ENCODE measurements at regions not wholly inside any gene's neighbourhood (a gene's known extent, or its start where the extent isn't known, plus 50 kb on each side); places are given as distances from the start of the nearest gene placed in this dataset.
"Not testable (repeated sequence)": the region's sequence is repeated elsewhere in the genome, so short reads cannot be mapped to it uniquely, and the experiment has no call there.

- DNase-seq = no peak
Observed at GRCh38 chr7:68207676-68208075, 1211.0 kb downstream of the TYW1 start.

- DNase-seq = no peak
Observed at GRCh38 chr7:68209486-68209885, 1212.9 kb downstream of the TYW1 start.

GRCh38 chr7:68213838-68214237 is 1217.2 kb downstream of the TYW1 start:
- no peak for DNase-seq

- no peak for DNase-seq
Observed at GRCh38 chr7:68216051-68216450, 1219.4 kb downstream of the TYW1 start.

- no peak for DNase-seq
Observed at GRCh38 chr7:68217426-68217825, 1220.8 kb downstream of the TYW1 start.

- no peak for DNase-seq
Observed at GRCh38 chr7:68218461-68218860, 1221.8 kb downstream of the TYW1 start.

GRCh38 chr7:68222311-68222710 is 1225.7 kb downstream of the TYW1 start:
- no peak for DNase-seq

- DNase-seq = no peak
Observed at GRCh38 chr7:68224041-68224741, 1227.6 kb downstream of the TYW1 start.

GRCh38 chr7:68231011-68231410 is 1234.4 kb downstream of the TYW1 start:
- not testable (repeated sequence) for DNase-seq

- DNase-seq = no peak
Observed at GRCh38 chr7:68235937-68236336, 1239.3 kb downstream of the TYW1 start.

- DNase-seq = no peak
Observed at GRCh38 chr7:68238204-68238805, 1241.7 kb downstream of the TYW1 start.

GRCh38 chr7:68243128-68243527 is 1246.5 kb downstream of the TYW1 start:
- no peak for DNase-seq

GRCh38 chr7:68244389-68244788 is 1247.8 kb downstream of the TYW1 start:
- DNase-seq = no peak

GRCh38 chr7:68245688-68246087 is 1249.1 kb downstream of the TYW1 start:
- no peak for DNase-seq

- DNase-seq = no peak
Observed at GRCh38 chr7:68246189-68246633, 1249.6 kb downstream of the TYW1 start.

GRCh38 chr7:68247126-68247525 is 1250.5 kb downstream of the TYW1 start:
- DNase-seq = no peak

- no peak for DNase-seq
Observed at GRCh38 chr7:68247571-68247970, 1250.9 kb downstream of the TYW1 start.

- no peak for DNase-seq
Observed at GRCh38 chr7:68248973-68249372, 1252.3 kb downstream of the TYW1 start.

- no peak for DNase-seq
Observed at GRCh38 chr7:68249611-68250010, 1253.0 kb downstream of the TYW1 start.

GRCh38 chr7:68250143-68250542 is 1253.5 kb downstream of the TYW1 start:
- DNase-seq = no peak

- DNase-seq = not testable (repeated sequence)
Observed at GRCh38 chr7:68254815-68255214, 1258.2 kb downstream of the TYW1 start.

GRCh38 chr7:68256295-68256694 is 1259.7 kb downstream of the TYW1 start:
- no peak for DNase-seq

- DNase-seq = no peak
Observed at GRCh38 chr7:68258609-68259008, 1262.0 kb downstream of the TYW1 start.

- DNase-seq = no peak
Observed at GRCh38 chr7:68265258-68265657, 1268.6 kb downstream of the TYW1 start.
